Coronary artery (tissue), 2 donors: ENCODE measurements at regions not wholly inside any gene's neighbourhood (a gene's known extent, or its start where the extent isn't known, plus 50 kb on each side); places are given as distances from the start of the nearest gene placed in this dataset.

Experiments
- DNase-seq: peaks from one replicate; pipeline ENCODE4 v3.0.0-alpha.2; 2017; ENCODE audit warnings: low spot score
- H3K27ac ChIP-seq, 2 donors: fragments of 200-600 bp; sonication (generic); one replicate each; pipeline ENCODE4 v1.5.1; 2016 to 2019
- H3K4me3 ChIP-seq: fragments of 200-600 bp; sonication (generic); 2 replicates; pipeline ENCODE4 v1.5.1; 2016; ENCODE audit warnings: mild to moderate bottlenecking, moderate library complexity
- TF ChIP-seq, protein P1 (sequence below): fragments of 200-600 bp; sonication (generic); IDR thresholded peaks from one replicate; pipeline ENCODE4 v1.5.1; 2019; ENCODE audit warnings: antibody characterized with exemption

DNA sequence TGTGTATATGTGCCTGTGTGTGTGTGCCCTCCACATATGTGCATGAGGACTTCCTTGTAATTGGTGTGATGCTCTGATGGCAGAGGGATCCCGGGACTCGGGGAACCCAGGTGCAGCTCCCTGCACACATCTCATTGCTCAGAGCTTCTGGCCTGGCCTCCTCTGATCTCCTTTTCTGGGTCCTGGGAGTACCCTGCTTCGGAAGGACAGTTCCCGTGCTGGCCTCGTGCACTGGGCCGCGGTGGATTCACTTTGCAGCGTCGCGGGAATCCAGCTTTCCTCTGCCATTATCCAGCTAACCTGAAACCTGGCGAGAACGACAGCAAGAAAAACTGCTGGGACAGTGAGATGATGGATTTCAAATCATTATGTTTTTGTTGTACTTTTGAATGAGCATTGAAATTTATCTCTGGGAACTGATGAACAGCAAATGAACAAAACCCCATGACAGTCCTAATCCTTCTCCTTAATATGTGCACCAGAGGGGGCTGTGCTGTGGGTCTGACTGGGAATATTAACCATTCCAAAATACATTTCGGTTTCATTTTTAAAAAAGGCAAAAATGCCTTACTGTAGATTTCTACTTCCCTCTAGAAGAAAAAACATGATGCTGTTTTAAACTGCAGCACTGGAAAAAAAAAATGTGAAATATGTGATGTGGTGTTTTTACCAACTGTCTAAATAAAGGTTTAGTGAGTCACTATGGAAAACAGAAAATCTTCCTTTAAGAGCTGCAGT lies 78.2 kb downstream of the PTGR3 start:
- TF ChIP-seq, protein P1, sequence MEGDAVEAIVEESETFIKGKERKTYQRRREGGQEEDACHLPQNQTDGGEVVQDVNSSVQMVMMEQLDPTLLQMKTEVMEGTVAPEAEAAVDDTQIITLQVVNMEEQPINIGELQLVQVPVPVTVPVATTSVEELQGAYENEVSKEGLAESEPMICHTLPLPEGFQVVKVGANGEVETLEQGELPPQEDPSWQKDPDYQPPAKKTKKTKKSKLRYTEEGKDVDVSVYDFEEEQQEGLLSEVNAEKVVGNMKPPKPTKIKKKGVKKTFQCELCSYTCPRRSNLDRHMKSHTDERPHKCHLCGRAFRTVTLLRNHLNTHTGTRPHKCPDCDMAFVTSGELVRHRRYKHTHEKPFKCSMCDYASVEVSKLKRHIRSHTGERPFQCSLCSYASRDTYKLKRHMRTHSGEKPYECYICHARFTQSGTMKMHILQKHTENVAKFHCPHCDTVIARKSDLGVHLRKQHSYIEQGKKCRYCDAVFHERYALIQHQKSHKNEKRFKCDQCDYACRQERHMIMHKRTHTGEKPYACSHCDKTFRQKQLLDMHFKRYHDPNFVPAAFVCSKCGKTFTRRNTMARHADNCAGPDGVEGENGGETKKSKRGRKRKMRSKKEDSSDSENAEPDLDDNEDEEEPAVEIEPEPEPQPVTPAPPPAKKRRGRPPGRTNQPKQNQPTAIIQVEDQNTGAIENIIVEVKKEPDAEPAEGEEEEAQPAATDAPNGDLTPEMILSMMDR = no peak
- Histone ChIP-seq H3K27ac (no peak overlapping the region), H3K4me3 (peak overlapping the region; percentile 51)
- peak; percentile 35 for DNase-seq

DNA sequence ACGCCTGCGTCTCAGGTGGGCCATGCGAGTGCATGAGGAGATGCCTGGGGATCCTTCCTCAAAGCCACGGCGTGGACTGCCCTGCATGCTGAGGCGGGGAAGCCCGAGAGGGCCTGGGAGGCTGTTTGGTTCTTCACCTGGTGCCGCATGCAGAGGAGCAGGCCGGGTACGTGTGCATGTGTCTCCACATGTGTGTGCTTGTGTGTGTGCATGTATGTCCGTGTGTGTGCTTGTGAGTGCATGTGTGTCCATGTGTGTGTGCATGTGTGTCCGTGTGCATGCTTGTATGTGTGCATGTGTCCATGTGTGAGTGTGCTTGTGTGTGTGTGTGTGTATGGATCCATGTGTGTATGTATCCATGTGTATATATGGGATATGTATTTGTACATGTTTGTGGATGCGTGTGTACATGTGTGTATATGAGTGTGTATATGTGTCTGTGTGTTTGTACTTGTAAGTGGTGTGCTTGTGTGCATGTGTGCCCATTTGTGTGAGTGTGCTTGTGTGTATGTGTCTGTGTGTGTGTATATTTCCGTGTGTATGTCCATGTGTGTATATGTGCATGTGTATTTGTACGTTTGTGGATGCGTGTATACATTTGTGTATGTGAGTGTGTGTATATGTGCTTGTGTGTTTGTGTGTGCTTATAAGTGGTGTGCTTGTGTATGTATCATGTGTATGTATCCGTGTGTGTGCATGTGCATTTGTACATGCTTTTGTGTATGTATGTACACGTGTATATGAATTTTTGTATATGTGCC lies 79.0 kb downstream of the PTGR3 start:
- TF ChIP-seq, protein P1 = no peak
- no peak overlapping the region for H3K27ac ChIP-seq
- DNase-seq = no peak

DNA sequence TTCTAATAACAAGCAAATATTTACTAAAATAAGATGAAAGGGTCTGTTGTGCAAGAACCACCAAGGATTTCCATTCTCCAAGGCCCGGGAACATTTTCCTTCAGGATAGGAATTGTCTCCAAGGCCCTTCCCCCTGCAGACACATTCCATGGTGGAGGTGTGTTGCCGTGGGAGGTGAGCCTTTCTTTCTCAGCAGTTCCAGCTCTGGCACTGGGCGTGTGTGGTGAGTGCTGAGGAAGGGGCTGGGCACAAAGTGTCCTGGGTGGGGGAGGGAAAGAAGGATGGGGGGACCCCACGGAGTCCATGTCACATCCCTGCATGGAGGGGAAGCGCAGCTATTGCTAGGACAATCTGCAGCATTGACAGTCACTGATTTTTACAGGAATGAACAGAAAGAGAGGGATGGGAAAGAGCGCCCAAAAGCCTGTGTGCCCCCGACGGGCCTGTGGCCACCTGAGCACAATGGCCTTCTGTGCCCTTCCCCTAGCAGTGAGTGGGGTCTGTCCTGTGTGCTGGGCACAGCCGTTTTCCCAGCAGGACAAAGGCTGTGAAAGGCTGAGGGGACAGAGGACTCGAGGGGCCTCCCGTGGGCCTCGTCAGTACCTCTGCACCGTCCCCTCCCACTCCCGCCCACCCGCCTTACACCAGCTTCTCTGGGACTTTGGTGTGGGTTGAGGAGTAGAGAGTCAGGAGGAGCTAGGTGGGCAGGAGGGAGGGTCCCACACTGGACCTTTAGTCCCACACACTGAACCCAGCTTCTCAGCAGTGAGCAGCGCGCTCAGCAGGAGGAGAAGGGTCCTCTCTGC lies 79.8 kb downstream of the PTGR3 start:
- Histone ChIP-seq H3K4me3 (no peak overlapping the region), H3K27ac (no peak overlapping the region)
- DNase-seq = peak; percentile 69
- TF ChIP-seq, protein P1 = no peak

More for the DNA sequence above, 79.0 kb downstream of the PTGR3 start:
- no peak overlapping the region for H3K4me3 ChIP-seq

DNA sequence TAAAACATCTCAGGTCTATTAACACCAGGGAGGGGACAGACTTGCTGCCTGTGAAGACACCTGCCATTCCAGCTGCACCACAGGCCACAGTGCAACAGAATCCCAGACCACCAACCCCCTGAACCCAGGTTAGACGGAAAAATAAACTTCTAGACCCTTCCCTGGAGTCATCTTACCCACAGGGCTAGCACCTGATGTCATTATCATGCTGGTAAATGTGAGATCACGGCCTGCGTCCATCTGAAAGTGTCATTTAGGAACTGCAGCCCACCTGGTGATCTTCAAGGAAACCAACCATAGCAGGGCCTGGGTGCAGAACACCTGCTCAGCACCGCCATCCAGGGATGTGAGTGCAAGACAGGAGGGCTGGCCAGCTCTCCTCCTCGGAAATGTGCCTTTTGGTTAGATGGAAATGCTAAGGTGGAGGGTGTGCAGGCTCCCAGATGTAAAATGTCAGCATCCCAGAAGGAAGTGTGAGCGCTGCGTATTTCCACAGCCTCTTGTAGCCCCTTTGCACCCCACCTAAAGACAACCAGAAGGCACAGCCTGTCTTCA lies 80.8 kb downstream of the PTGR3 start:
- Histone ChIP-seq H3K27ac (no peak overlapping the region), H3K4me3 (no peak overlapping the region)
- TF ChIP-seq, protein P1 = no peak
- DNase-seq = peak; percentile 41

DNA sequence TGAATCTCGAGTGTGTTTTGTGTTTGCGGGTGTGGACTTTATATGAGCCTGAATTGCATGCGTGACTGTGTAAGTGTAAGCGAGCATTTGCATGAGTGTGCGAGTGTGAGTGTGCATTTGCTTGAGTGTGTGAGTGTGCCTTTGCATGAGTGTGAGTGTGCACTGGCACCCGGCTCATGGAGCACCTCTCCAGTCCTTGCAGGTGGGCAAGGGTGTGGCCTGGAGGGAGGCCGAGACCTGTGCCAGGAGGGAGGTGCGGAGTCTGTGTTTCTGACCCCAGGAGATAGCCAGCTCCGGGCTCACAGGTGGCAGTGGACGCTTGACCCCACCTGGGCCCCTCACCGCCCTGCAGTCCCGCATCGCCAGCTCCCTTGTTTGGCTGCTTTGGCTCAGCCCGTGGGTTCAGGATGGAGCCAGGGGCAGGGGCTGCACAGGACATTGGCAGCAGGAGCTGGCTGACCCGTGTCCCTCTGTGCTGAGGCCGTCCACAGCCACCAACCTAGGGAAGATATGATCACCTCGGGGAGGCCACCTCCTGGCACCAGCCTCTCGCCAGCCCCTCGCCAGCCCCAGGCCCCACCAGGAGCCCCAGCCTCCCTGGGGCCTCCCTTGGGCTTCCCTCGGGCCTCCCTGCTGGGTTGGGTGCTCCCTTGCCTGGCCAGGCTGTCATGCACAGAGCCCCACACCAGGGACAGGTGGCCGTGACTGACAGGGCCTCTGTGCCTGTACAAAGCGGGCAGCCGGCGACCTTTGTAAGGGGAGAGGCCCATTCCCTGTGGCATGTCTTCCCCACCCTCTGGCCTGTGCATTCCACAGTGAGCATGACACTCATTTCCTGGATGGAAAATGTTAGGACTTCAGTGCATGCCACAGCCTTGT lies 81.6 kb downstream of the PTGR3 start:
- TF ChIP-seq, protein P1 = no peak
- H3K4me3 ChIP-seq = no peak overlapping the region
- H3K27ac ChIP-seq = no peak overlapping the region
- DNase-seq = peak; percentile 58
